Liver (tissue), 8 donors: ENCODE measurements at regions not wholly inside any gene's neighbourhood (a gene's known extent, or its start where the extent isn't known, plus 50 kb on each side); places are given as distances from the start of the nearest gene placed in this dataset.
"Not testable (repeated sequence)": the region's sequence is repeated elsewhere in the genome, so short reads cannot be mapped to it uniquely, and the experiment has no call there.

Source experiments
- DNase-seq: peaks from one replicate; pipeline ENCODE4 v3.0.0-alpha.2; 2017; ENCODE audit warnings: low spot score
- H3K27ac ChIP-seq, 2 donors: one replicate each; pipeline ENCODE4 v1.7.0; 2013; ENCODE audit warnings: inconsistent platforms in 2 of 2, low read length in 2 of 2, control low read depth in 1 of 2, low read depth in 1 of 2, mild to moderate bottlenecking in 1 of 2
- H3K27me3 ChIP-seq, 4 donors: one replicate each; pipeline versions ENCODE4 v1.6.1 to v1.7.0; 2013; ENCODE audit warnings: low read length in 3 of 4, inconsistent platforms in 1 of 4, mild to moderate bottlenecking in 1 of 4, moderate library complexity in 1 of 4; ENCODE audit not compliant: control insufficient read depth in 4 of 4, insufficient read depth in 4 of 4
- H3K36me3 ChIP-seq, 4 donors: one replicate each; pipeline versions ENCODE4 v1.6.1 to v1.7.0; 2013; ENCODE audit warnings: low read length in 3 of 4, mild to moderate bottlenecking in 3 of 4, low read depth in 1 of 4, moderate library complexity in 1 of 4; ENCODE audit not compliant: control insufficient read depth in 4 of 4, insufficient read depth in 3 of 4
- H3K4me1 ChIP-seq, 4 donors: one replicate each; pipeline versions ENCODE4 v1.6.1 to v1.7.0; 2013; ENCODE audit warnings: low read length in 3 of 4, mild to moderate bottlenecking in 3 of 4, moderate library complexity in 1 of 4; ENCODE audit not compliant: control insufficient read depth in 4 of 4, insufficient read depth in 4 of 4
- H3K4me3 ChIP-seq, 3 donors: one replicate each; pipeline versions ENCODE4 v1.6.1 to v1.7.0; 2013; ENCODE audit warnings: low read length in 3 of 3, control low read depth in 1 of 3, low read depth in 1 of 3, mild to moderate bottlenecking in 1 of 3
- H3K9ac ChIP-seq, 2 donors: one replicate each; pipeline ENCODE4 v1.7.0; 2013; ENCODE audit warnings: low read length in 2 of 2, mild to moderate bottlenecking in 2 of 2, moderate library complexity in 2 of 2, control low read depth in 1 of 2, low read depth in 1 of 2
- H3K9me3 ChIP-seq, 4 donors: one replicate each; pipeline versions ENCODE4 v1.6.1 to v1.7.0; 2013; ENCODE audit warnings: low read length in 3 of 4; ENCODE audit not compliant: control insufficient read depth in 4 of 4
- ATF3 ChIP-seq: IDR thresholded peaks from 2 replicates; pipeline ENCODE4 v1.6.1; 2016; ENCODE audit warnings: antibody characterized with exemption
- CTCF ChIP-seq: fragments of 150-350 bp; IDR thresholded peaks from 2 replicates; pipeline ENCODE4 v1.5.1; 2017; ENCODE audit warnings: improper control_type of control experiment, low read depth, low read length; ENCODE audit not compliant: missing input control
- EGR1 ChIP-seq, 2 donors: IDR thresholded peaks; 2 replicates each; pipeline ENCODE4 v1.6.1; 2016 to 2018; ENCODE audit warnings: antibody characterized with exemption in 2 of 2, low read depth in 2 of 2
- FOXA1 ChIP-seq: IDR thresholded peaks from 2 replicates; pipeline ENCODE4 v1.6.1; 2016; ENCODE audit warnings: antibody characterized with exemption
- FOXA2 ChIP-seq: IDR thresholded peaks from 2 replicates; pipeline ENCODE4 v1.6.1; 2016; ENCODE audit warnings: antibody characterized with exemption
- JUND ChIP-seq, 2 donors: IDR thresholded peaks; 2 replicates each; pipeline ENCODE4 v1.6.1; 2016; ENCODE audit warnings: antibody characterized with exemption in 2 of 2
- REST ChIP-seq: IDR thresholded peaks from 2 replicates; pipeline ENCODE4 v1.6.1; 2016; ENCODE audit warnings: antibody characterized with exemption, mild to moderate bottlenecking
- SP1 ChIP-seq: IDR thresholded peaks from 2 replicates; pipeline ENCODE4 v1.6.1; 2018; ENCODE audit warnings: antibody characterized with exemption, mild to moderate bottlenecking
- TAF1 ChIP-seq: conservative IDR thresholded peaks from 2 replicates; pipeline ENCODE4 v1.6.1; 2016; ENCODE audit warnings: antibody characterized with exemption, mild to moderate bottlenecking
- ZBTB33 ChIP-seq: IDR thresholded peaks from 2 replicates; pipeline ENCODE4 v1.6.1; 2016; ENCODE audit warnings: antibody characterized with exemption
- WGBS: extraction: QIAGEN DNeasy Blood & Tissue Kit; methylation state at CpG from one replicate; pipeline ENCODE4 v1.1.7; 2013; 5-methylcytosine and 5-hydroxymethylcytosine counted together
- donor health status: healthy.
- donor health status: healthy.
- donor health status: healthy.
- donor health status: healthy.
- donor health status: healthy.

GRCh38 chr6:125380474-125380873 lies 78.7 kb upstream of the HDDC2 start (continued):
- no peak for TF ChIP-seq TAF1
- no peak for TF ChIP-seq FOXA2

- H3K9me3 ChIP-seq, DNase-seq, H3K9ac ChIP-seq, H3K27ac ChIP-seq, H3K36me3 ChIP-seq, H3K4me1 ChIP-seq, H3K27me3 ChIP-seq, H3K4me3 ChIP-seq: not testable (repeated sequence)
- WGBS, result 89% methylated on average over 1 of the region's 1 CpG
Observed at GRCh38 chr6:125386337-125386736, 84.6 kb upstream of the HDDC2 start.

GRCh38 chr6:125392682-125393081 lies 90.9 kb upstream of the HDDC2 start:
- Histone ChIP-seq H3K9ac (no peak overlapping the region), H3K27ac (no peak overlapping the region), H3K4me1 (no peaks in the 10 kb centered on the region), H3K9me3 (no peaks in the 10 kb centered on the region), H3K4me3 (no peak overlapping the region), H3K36me3 (no peaks in the 10 kb centered on the region), H3K27me3 (no peaks in the 10 kb centered on the region)
- WGBS, result 83% methylated on average over 3 of the region's 3 CpGs
- no peak for DNase-seq
- TF ChIP-seq ZBTB33 (no peak), SP1 (no peak), ATF3 (no peak), EGR1 (IDR thresholded peaks at IDR 0.05; ENCODE audit: low read depth in 2 of 2) (no peak), JUND (IDR thresholded peaks at IDR 0.05) (no peak), FOXA1 (no peak), REST (no peak), CTCF (no peak), TAF1 (no peak)
